Ascending aorta (tissue), 2 donors: ENCODE measurements at regions not wholly inside any gene's neighbourhood (a gene's known extent, or its start where the extent isn't known, plus 50 kb on each side); places are given as distances from the start of the nearest gene placed in this dataset.

Experiments
- DNase-seq, 2 donors: peaks; one replicate each; pipeline ENCODE4 v3.0.0-alpha.2; 2019; ENCODE audit warnings: low spot score in 2 of 2
- H3K27ac ChIP-seq, 2 donors: fragments of 200-600 bp; sonication (generic); one replicate each; pipeline ENCODE4 v1.5.1; 2016 to 2017; ENCODE audit warnings: mild to moderate bottlenecking in 1 of 2
- H3K27me3 ChIP-seq: fragments of 200-600 bp; sonication (generic); one replicate; pipeline ENCODE4 v1.5.1; 2017
- H3K36me3 ChIP-seq, 2 donors: fragments of 200-600 bp; sonication (generic); one replicate each; pipeline ENCODE4 v1.5.1; 2016
- H3K4me1 ChIP-seq, 2 donors: fragments of 200-600 bp; sonication (generic); one replicate each; pipeline ENCODE4 v1.5.1; 2016 to 2017; ENCODE audit warnings: mild to moderate bottlenecking in 1 of 2
- H3K4me3 ChIP-seq, 2 donors: fragments of 200-600 bp; sonication (generic); one replicate each; pipeline ENCODE4 v1.5.1; 2016 to 2017; ENCODE audit warnings: mild to moderate bottlenecking in 1 of 2
- H3K9me3 ChIP-seq, 2 donors: fragments of 200-600 bp; sonication (generic); one replicate each; pipeline ENCODE4 v1.5.1; 2016
- CTCF ChIP-seq, 3 experiments: fragments of 200-600 bp in 2 of 3; fragments of 450-650 bp in 1 of 3; sonication (generic) in 2 of 3; IDR thresholded peaks; one replicate each; pipeline ENCODE4 v1.5.1; 2016 to 2019; ENCODE audit warnings: antibody characterized with exemption in 3 of 3, mild to moderate bottlenecking in 1 of 3, moderate library complexity in 1 of 3
- intact Hi-C: fragments of 100-400 bp; cut with DNase I; formaldehyde crosslinking; loops from one replicate; pipeline ENCODE4 v1.15.1; 2023

- Histone ChIP-seq H3K4me1 (no peaks in the 10 kb centered on the region), H3K27ac (no peak overlapping the region), H3K9me3 (no peaks in the 10 kb centered on the region), H3K36me3 (no peaks in the 10 kb centered on the region), H3K27me3 (no peaks in the 10 kb centered on the region), H3K4me3 (no peak overlapping the region)
- intact Hi-C loops, result no loop called here
- no peak for DNase-seq
- TF ChIP-seq CTCF (IDR thresholded peaks at IDR 0.05), result no peak
Observed at GRCh38 chr4:100651499-100652175, 133.8 kb upstream of the EMCN start.

GRCh38 chr4:100649417-100649816 is 131.6 kb upstream of the EMCN start:
- TF ChIP-seq CTCF (IDR thresholded peaks at IDR 0.05), result no peak
- intact Hi-C loops, result no loop called here
- Histone ChIP-seq H3K9me3 (no peaks in the 10 kb centered on the region), H3K36me3 (no peaks in the 10 kb centered on the region), H3K4me3 (no peak overlapping the region), H3K4me1 (no peaks in the 10 kb centered on the region), H3K27ac (no peak overlapping the region), H3K27me3 (no peaks in the 10 kb centered on the region)
- no peak for DNase-seq

GRCh38 chr4:100644150-100644549 is 126.3 kb upstream of the EMCN start:
- H3K36me3 ChIP-seq, result no peaks in the 10 kb centered on the region
- no peaks in the 10 kb centered on the region for H3K4me1 ChIP-seq
- H3K27me3 ChIP-seq, result no peaks in the 10 kb centered on the region
- H3K9me3 ChIP-seq, result no peaks in the 10 kb centered on the region
- H3K27ac ChIP-seq, result no peak overlapping the region
- no peak overlapping the region for H3K4me3 ChIP-seq
- no peak for DNase-seq
- TF ChIP-seq CTCF (IDR thresholded peaks at IDR 0.05), result no peak
- intact Hi-C loops, result no loop called here

- intact Hi-C loops, result no loop called here
- Histone ChIP-seq H3K4me3 (no peak overlapping the region), H3K4me1 (no peaks in the 10 kb centered on the region), H3K36me3 (no peaks in the 10 kb centered on the region), H3K27me3 (no peaks in the 10 kb centered on the region), H3K9me3 (no peaks in the 10 kb centered on the region), H3K27ac (no peak overlapping the region)
- DNase-seq, result no peak
- no peak for TF ChIP-seq CTCF (IDR thresholded peaks at IDR 0.05)
Observed at GRCh38 chr4:100641336-100641735, 123.5 kb upstream of the EMCN start.

- DNase-seq, result no peak
- H3K4me1 ChIP-seq, result no peaks in the 10 kb centered on the region
- no peak overlapping the region for H3K27ac ChIP-seq
- H3K27me3 ChIP-seq, result no peaks in the 10 kb centered on the region
- intact Hi-C loops, result no loop called here
- H3K9me3 ChIP-seq, result no peaks in the 10 kb centered on the region
- H3K4me3 ChIP-seq, result no peak overlapping the region
- H3K36me3 ChIP-seq, result no peaks in the 10 kb centered on the region
- no peak for TF ChIP-seq CTCF (IDR thresholded peaks at IDR 0.05)
Observed at GRCh38 chr4:100635899-100636298, 118.1 kb upstream of the EMCN start.

GRCh38 chr4:100633269-100633668 is 115.4 kb upstream of the EMCN start:
- intact Hi-C loops, result no loop called here
- H3K4me1 ChIP-seq, result no peaks in the 10 kb centered on the region
- no peaks in the 10 kb centered on the region for H3K27me3 ChIP-seq
- H3K9me3 ChIP-seq, result no peaks in the 10 kb centered on the region
- H3K36me3 ChIP-seq, result no peaks in the 10 kb centered on the region
- DNase-seq, result no peak
- TF ChIP-seq CTCF (IDR thresholded peaks at IDR 0.05), result no peak
- H3K27ac ChIP-seq, result no peak overlapping the region
- H3K4me3 ChIP-seq, result no peak overlapping the region
